ENCODE measurements at regions not wholly inside any gene's neighbourhood (a gene's known extent, or its start where the extent isn't known, plus 50 kb on each side); places are given as distances from the start of the nearest gene placed in this dataset.

- ATAC-seq (no peak), DNase-seq (ENCODE audit: low read depth, low spot score) (no peak)
- Histone ChIP-seq H3K4me3 (replicated peaks in 1 of 2; ENCODE audit: low read depth in 1 of 2, low read length in 2 of 2) (no peak overlapping the region), H3K9ac (ENCODE audit: low read length) (no peak overlapping the region), H3K27ac (ENCODE audit: low read depth, low read length) (no peak overlapping the region), H3K4me2 (ENCODE audit: low read length) (no peak overlapping the region), H3K4me1 (ENCODE audit: control insufficient read depth in 1 of 2, insufficient read depth in 2 of 2, low read length in 2 of 2) (no peaks in the 10 kb centered on the region), H4K20me1 (ENCODE audit: insufficient read depth) (no peaks in the 10 kb centered on the region), H2AFZ (ENCODE audit: low read depth, low read length, poor library complexity, severe bottlenecking) (no peak overlapping the region), H3K9me2 (ENCODE audit: insufficient read depth) (no peaks in the 10 kb centered on the region), H3K79me2 (ENCODE audit: insufficient read depth, low read length) (no peaks in the 10 kb centered on the region), H3K36me3 (ENCODE audit: control insufficient read depth in 1 of 2, insufficient read depth in 2 of 2, low read length in 2 of 2) (no peaks in the 10 kb centered on the region), H3K27me3 (ENCODE audit: insufficient read depth, low read length) (no peaks in the 10 kb centered on the region), H3K9me3 (ENCODE audit: control insufficient read depth in 1 of 2, insufficient read depth in 1 of 2, low read depth in 1 of 2, low read length in 2 of 2) (peaks cover 0 to 4% of the 10 kb centered on the region in 2 experiments; a peak in 1 of 4 replicates)
- POLR2A ChIA-PET = no interaction called here
- no TSS peak for BruUV-seq (replicated peaks)
- TF ChIP-seq ZNF274 (IDR thresholded peaks at IDR 0.05; ENCODE audit: low read depth, low read length) (no peak), EZH2 (IDR thresholded peaks at IDR 0.05) (no peak), POLR2A (IDR thresholded peaks at IDR 0.05; ENCODE audit: borderline replicate concordance, extremely low read depth, insufficient read depth, insufficient read length) (no peak), REST (IDR thresholded peaks at IDR 0.05; ENCODE audit: low read depth) (no peak), ZFX (IDR thresholded peaks at IDR 0.05) (no peak)
- CTCF ChIA-PET = no interaction called here
- RAD21 ChIA-PET (ENCODE audit: low non-redundant PET in 1 of 2, low total read pairs in 2 of 2, uncharacterized antibody in 2 of 2, unreplicated experiment in 2 of 2) = no interaction called here
- intact Hi-C loops (cut with micrococcal nuclease) = no loop called here
Measured at GRCh38 chr13:107006661-107007060, 438.7 kb upstream of the ARGLU1 start.

- Histone ChIP-seq H4K20me1 (ENCODE audit: insufficient read depth) (no peaks in the 10 kb centered on the region), H3K27ac (ENCODE audit: low read depth, low read length) (no peak overlapping the region), H3K9me3 (ENCODE audit: control insufficient read depth in 1 of 2, insufficient read depth in 1 of 2, low read depth in 1 of 2, low read length in 2 of 2) (peaks cover 0 to 4% of the 10 kb centered on the region in 2 experiments; a peak in 1 of 4 replicates), H3K9ac (ENCODE audit: low read length) (no peak overlapping the region), H3K36me3 (ENCODE audit: control insufficient read depth in 1 of 2, insufficient read depth in 2 of 2, low read length in 2 of 2) (no peaks in the 10 kb centered on the region), H2AFZ (ENCODE audit: low read depth, low read length, poor library complexity, severe bottlenecking) (no peak overlapping the region), H3K4me1 (ENCODE audit: control insufficient read depth in 1 of 2, insufficient read depth in 2 of 2, low read length in 2 of 2) (no peaks in the 10 kb centered on the region), H3K4me2 (ENCODE audit: low read length) (no peak overlapping the region), H3K4me3 (replicated peaks in 1 of 2; ENCODE audit: low read depth in 1 of 2, low read length in 2 of 2) (no peak overlapping the region), H3K79me2 (ENCODE audit: insufficient read depth, low read length) (no peaks in the 10 kb centered on the region), H3K9me2 (ENCODE audit: insufficient read depth) (no peaks in the 10 kb centered on the region), H3K27me3 (ENCODE audit: insufficient read depth, low read length) (no peaks in the 10 kb centered on the region)
- ChIA-PET RAD21 (ENCODE audit: low non-redundant PET in 1 of 2, low total read pairs in 2 of 2, uncharacterized antibody in 2 of 2, unreplicated experiment in 2 of 2) (no interaction called here), CTCF (no interaction called here), POLR2A (no interaction called here)
- no TSS peak for BruUV-seq (replicated peaks)
- intact Hi-C loops (cut with micrococcal nuclease) = no loop called here
- TF ChIP-seq CBX3 (IDR thresholded peaks at IDR 0.05; ENCODE audit: low read depth) (no peak), YY1 (IDR thresholded peaks at IDR 0.05; ENCODE audit: extremely low read depth, insufficient replicate concordance, low read depth, low read length) (no peak)
- ATAC-seq (no peak), DNase-seq (ENCODE audit: low read depth, low spot score) (no peak)
Measured at GRCh38 chr13:107005577-107005976, 437.6 kb upstream of the ARGLU1 start.
